Mesenteric fat pad (tissue), 1 donor: ENCODE measurements at regions not wholly inside any gene's neighbourhood (a gene's known extent, or its start where the extent isn't known, plus 50 kb on each side); places are given as distances from the start of the nearest gene placed in this dataset.

Source experiments
- DNase-seq: peaks from one replicate; pipeline ENCODE4 v3.0.0-alpha.2; 2020; ENCODE audit warnings: low spot score
- donor health status: DM: yes; HTN: yes; CAD: no.

- DNase-seq = no peak
Observed at GRCh38 chr11:45554230-45554967, 111.0 kb downstream of the CHST1 start.

GRCh38 chr11:45553383-45553936 is 112.0 kb downstream of the CHST1 start:
- no peak for DNase-seq

DNA sequence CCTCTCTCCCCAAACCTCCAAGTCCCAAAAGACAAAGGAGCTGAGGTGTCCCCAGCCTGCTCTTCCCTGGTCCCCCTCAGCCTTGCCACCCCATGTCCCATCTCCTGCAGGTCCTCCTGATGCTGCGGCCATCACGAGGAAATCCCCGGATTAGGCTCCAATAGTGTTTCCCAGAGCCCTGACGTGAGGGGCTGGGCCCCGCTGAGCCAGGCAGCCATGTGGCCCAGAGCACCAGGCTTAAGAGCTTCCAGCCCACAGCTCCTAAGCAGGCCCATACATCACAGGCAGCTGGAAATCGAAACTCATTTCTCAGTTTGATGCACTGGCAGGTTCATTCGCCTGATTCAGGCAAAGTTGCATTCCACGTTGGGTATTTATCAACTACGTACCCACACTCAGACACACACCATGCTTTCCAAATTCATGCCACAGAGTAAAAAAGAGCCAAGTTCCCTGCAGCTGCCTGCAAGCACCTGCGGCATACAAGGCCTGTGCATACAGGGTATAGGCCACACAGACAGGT is 114.2 kb downstream of the CHST1 start:
- no peak for DNase-seq

GRCh38 chr11:45549257-45549656 is 116.2 kb downstream of the CHST1 start:
- DNase-seq = no peak

DNA sequence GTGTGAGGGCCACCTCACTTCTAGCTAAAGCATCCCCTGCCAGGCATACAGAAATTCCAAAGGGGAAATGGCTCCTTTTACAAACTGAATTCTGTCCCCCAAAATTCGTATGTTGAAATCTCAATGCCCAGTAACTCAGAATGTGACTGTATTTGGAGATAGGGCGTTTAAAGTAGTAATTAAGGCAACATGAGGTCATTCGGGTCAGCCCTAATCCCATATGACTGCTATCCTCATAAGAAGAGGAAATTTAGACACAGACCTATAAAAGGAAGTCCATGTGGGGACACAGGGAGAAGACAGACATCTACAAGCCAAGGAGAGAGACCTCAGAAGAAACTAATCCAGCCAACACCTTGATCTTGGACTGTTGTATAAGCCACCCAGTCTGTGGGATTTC is 119.1 kb downstream of the CHST1 start:
- DNase-seq = no peak

DNA sequence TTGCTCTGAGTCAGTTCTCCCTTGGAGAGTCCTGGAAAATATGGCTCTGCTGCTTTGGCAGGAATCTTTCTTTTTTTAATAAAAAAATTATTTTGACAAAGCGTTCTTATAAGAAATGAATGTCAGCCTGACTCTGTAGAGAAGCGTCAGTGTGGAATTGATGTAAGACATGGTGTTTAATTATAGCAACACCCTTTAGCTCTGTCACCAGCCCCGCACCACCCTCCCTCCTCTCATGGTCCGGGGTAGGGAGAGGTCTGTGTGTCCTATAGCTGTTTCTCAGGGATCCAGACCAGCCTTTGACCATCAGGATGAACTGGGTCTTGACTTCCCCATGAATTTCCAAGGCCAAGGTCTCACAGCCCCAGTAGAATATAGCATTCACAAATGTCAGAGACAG is 120.6 kb downstream of the CHST1 start:
- DNase-seq = no peak

DNA sequence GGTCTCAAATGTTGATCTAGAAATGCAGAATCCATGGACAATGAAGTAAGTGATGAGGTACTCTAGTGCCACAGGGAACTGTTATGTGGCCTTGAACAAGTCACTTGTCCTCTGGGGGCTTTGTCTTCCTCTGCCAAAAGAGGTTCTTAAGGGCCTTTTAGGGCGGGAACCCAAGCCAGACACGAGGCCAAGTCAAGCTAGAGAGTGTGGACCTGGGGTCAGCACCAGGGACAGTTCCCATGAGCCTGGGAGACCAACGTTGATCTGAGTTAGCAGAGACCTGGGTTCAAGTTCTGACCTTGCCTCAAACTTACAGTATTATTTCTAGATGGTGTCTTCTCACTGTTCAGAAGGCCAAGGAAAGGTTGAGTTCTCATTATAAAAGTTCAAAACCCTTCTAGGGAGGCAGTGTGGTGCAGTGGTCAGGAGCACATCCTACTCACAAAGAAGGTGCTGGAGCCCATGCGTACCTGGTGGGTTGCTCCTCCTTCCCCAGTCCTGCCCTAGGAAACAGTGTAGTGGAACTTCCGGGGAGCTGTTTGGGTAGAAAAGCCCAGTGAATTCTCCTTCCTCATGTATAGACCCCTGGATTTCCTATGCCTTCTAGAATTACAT is 121.5 kb downstream of the CHST1 start:
- DNase-seq = no peak

GRCh38 chr11:45543081-45543480 is 122.3 kb downstream of the CHST1 start:
- DNase-seq = no peak

DNA sequence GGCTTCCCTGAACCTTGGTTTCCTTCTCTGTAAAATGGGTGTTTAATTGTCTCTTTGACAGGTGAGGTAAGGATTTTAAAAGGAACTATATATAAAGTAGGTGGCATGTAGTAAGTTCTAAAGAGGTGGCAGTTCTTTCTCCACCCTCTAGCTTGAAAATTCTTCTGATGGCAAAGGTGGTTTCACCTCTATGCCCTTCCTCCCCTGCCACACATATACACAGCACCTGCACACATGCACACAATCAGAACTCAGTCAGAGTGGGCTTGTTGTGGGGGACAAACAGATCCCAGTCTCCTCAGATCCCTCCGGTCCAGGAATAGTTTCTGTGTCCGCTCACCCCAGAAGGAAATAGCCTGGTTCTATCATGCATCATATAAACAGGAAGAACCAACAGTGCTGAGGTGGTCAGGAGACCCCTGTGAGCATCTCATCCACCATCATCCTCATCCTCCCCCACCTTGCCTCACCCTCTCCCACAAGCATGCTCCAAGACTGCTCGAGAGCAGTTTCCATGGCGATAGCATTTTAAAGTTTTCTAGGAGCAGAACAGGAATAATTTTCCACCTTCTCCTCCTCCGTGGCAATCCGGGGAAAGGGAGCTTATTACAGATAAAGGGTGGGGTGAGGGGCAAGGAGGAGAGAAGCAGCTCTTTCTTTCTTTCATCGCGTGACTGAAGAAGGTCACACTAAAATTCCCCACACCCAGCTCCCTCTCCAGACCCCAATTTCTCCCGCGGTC is 123.6 kb downstream of the CHST1 start:
- DNase-seq = no peak

DNA sequence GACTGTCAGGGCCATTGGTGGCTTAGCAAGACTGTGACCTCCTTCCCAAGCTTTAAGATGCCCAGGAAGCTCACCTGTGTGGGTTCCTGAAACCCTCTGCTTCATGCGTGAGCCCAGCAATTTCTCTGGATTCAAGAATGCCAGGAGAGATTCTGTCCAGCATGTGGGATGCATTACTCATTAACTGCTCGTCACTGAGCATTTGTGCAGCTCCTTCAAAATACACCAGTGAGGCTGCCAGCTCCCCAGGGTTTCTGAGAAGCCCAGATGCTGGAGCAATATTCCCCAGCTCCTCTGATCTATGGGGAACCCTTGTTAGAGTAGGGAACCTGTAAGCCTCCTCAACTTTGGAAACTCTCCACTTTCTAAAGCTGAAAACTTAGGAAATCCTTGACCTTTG is 126.5 kb downstream of the CHST1 start:
- DNase-seq = no peak

- DNase-seq = no peak
Observed at GRCh38 chr11:45538363-45538762, 127.1 kb downstream of the CHST1 start.

GRCh38 chr11:45537614-45538013 is 127.8 kb downstream of the CHST1 start:
- DNase-seq = no peak

- DNase-seq = no peak
Observed at GRCh38 chr11:45535033-45535432, 130.4 kb downstream of the CHST1 start.

DNA sequence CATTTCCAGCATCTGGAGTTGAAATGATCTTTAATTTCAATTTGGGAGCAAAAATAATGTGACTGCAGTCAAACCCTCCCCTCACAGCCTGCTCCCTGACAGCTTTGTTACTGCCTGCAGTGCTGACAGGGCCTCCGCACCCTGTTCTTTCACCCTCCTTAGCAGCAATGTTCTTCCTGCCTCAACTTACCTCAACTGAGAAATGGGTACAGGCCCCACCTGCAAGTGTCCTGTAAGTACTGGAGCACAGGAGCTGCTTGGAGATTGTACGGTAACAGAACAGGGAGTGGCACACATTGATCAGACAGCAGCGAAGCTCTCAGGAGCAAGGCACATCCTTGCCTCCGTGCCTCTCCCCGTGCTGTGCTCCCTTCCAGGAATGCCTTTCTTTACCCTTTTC is 131.3 kb downstream of the CHST1 start:
- no peak for DNase-seq

DNA sequence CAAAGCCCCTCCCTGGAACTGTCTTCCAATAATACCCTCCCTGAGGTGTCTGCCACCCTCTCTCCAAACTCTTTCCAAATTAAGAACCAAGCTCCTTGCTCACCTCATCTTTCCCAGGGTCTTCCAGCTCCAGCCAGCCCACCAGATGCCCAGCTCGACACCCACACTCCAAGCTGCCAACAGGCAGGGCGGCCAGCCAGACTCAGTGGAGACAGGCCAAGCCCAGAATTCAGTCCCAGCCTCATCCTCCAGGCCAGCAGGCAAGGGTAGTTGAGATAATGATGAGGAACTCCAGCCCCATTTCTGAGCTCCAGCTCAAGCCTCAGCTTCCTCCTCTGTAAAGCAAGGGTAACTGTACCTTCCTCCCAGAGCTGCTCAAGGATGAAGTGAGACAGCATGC is 132.9 kb downstream of the CHST1 start:
- no peak for DNase-seq

DNA sequence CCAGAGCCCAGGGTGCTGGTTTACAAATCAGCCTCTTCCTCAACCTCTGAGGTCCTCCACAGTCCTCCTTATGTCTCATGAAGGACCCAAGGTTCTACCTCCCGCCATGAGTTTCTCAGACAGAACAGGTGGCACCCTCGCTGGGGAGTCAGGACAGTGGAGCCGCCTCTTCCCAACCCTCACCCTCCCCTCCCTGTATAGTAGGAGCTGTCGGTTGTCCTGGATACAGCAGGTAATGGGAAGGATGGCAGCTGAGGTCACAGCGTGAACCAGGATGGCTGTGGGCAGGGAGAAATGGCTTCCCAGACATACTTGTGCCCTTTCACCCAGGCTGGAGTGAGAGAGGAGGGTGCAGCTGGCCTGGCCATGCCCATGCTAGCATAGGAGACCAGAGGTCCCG is 134.6 kb downstream of the CHST1 start:
- DNase-seq = no peak

DNA sequence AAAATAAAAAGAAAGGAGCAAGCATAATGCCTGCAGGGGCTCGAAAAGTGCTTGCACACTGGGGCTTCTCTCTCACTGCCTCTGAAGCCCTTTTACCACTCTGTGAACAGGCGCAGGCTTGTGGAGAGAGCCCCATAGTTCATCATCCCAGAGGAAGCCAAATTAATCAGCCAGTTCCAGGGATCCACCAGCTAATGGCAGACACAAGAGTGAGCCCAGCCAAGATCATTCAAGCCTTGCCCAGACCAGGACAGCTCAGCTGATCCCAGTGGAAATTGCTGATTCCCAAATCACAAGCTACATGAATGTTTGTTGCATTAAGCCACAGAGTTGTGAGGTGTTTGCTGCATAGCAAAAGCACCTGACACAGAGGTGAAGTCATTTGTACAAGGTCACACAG is 135.3 kb downstream of the CHST1 start:
- DNase-seq = no peak

DNA sequence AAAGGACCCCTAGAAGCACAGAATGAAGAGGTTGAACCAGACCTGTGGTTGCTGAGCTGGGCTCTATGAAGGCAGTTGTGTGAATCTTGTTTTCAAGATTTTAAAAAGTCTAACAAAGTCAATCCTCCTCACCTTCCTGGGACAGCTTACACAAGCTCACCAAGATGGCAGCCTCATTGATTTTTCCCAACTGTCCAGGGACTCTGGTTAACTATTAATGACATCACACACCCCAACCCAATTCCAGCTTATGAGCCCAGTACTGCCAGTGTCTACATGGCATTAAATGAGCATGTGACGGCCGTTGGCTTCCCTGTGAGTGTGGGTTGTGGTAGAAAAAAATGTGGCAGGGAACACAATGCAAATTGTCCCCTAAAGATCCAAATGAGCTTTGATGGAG is 137.0 kb downstream of the CHST1 start:
- no peak for DNase-seq

GRCh38 chr11:45527898-45528297 is 137.5 kb downstream of the CHST1 start:
- no peak for DNase-seq

- DNase-seq = no peak
Observed at GRCh38 chr11:45525393-45525792, 140.0 kb downstream of the CHST1 start.

DNA sequence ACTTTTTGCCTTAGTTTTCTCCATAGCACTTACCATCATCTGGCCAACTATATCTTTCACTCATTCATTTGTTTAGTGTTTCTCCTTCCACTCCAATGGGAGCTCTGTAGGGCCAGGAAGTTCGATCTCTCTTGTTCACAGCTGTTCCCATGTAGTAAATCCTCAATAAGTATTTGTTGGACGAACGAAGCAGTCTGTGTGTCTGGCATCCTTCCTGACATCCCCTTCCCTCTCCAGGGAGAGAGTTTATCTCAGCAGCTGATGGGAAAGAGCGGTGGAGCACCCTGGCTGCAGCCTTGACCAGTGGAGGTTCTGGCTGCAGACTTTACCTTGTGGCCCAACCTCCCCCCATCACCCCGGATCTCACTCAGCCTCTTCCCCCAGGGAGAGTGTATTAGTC is 141.7 kb downstream of the CHST1 start:
- no peak for DNase-seq
